ENCODE measurements at regions not wholly inside any gene's neighbourhood (a gene's known extent, or its start where the extent isn't known, plus 50 kb on each side); places are given as distances from the start of the nearest gene placed in this dataset.

DNA sequence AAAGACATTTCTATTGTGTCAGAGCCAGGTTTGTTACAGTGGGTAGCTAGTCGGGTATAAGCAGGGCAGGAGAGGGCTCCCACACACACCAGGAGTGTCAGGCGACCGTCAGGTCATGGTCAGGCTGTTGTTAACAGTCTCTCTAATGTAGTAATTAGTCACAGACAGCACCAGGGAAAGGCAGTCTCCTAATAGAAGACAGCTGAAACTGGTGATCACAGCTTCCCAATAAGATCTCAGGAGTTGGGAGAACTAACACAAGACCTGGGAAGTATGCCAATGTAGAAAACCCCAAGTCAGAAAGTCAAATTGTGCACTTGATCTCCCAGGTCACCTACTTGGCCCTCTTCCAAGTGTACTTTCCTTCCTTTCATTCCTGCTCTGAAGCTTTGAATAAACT is 53.0 kb upstream of the GPR6 start:
- TF ChIP-seq, protein P1, sequence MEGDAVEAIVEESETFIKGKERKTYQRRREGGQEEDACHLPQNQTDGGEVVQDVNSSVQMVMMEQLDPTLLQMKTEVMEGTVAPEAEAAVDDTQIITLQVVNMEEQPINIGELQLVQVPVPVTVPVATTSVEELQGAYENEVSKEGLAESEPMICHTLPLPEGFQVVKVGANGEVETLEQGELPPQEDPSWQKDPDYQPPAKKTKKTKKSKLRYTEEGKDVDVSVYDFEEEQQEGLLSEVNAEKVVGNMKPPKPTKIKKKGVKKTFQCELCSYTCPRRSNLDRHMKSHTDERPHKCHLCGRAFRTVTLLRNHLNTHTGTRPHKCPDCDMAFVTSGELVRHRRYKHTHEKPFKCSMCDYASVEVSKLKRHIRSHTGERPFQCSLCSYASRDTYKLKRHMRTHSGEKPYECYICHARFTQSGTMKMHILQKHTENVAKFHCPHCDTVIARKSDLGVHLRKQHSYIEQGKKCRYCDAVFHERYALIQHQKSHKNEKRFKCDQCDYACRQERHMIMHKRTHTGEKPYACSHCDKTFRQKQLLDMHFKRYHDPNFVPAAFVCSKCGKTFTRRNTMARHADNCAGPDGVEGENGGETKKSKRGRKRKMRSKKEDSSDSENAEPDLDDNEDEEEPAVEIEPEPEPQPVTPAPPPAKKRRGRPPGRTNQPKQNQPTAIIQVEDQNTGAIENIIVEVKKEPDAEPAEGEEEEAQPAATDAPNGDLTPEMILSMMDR (IDR thresholded peaks at IDR 0.05) = no peak
- Histone ChIP-seq H3K9me3 (no peaks in the 10 kb centered on the region), H3K4me3 (no peak overlapping the region), H3K27me3 (no peaks in the 10 kb centered on the region), H3K4me1 (no peaks in the 10 kb centered on the region), H3K36me3 (no peaks in the 10 kb centered on the region), H3K27ac (no peak overlapping the region)
- DNase-seq = no peak
- intact Hi-C loops (cut with DNase I; ENCODE audit: low total_unique reads) = loop anchor here (2.0 kb wide), 1 partner anchor 28 kb away; no protein-coding TSS in a partner anchor

DNA sequence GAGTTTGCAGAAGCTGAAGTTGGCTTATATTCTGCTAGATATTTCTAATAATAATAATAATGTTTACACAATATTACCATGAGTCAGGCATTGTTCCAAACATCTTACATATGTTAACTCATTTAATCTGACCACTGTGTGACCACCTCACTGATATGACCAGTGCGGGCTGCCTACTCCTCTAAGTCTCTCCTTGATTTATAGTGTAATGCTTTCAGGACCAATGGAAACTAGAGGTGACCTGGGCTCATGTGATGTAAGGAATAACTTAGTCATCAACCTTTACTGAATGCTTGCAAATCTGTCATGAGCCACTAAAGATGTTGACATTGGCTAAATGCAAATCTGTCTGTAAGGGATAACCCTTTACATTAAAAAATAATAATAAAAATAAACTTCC is 51.1 kb upstream of the GPR6 start:
- no peak for DNase-seq
- Histone ChIP-seq H3K4me3 (no peak overlapping the region), H3K27me3 (no peaks in the 10 kb centered on the region), H3K9me3 (no peaks in the 10 kb centered on the region), H3K27ac (no peak overlapping the region), H3K4me1 (no peaks in the 10 kb centered on the region), H3K36me3 (no peaks in the 10 kb centered on the region)
- TF ChIP-seq, protein P1 (IDR thresholded peaks at IDR 0.05) = no peak
- intact Hi-C loops (cut with DNase I; ENCODE audit: low total_unique reads) = no loop called here
